ENCODE measurements at regions not wholly inside any gene's neighbourhood (a gene's known extent, or its start where the extent isn't known, plus 50 kb on each side); places are given as distances from the start of the nearest gene placed in this dataset.
"Not testable (repeated sequence)": the region's sequence is repeated elsewhere in the genome, so short reads cannot be mapped to it uniquely, and the experiment has no call there.

DNA sequence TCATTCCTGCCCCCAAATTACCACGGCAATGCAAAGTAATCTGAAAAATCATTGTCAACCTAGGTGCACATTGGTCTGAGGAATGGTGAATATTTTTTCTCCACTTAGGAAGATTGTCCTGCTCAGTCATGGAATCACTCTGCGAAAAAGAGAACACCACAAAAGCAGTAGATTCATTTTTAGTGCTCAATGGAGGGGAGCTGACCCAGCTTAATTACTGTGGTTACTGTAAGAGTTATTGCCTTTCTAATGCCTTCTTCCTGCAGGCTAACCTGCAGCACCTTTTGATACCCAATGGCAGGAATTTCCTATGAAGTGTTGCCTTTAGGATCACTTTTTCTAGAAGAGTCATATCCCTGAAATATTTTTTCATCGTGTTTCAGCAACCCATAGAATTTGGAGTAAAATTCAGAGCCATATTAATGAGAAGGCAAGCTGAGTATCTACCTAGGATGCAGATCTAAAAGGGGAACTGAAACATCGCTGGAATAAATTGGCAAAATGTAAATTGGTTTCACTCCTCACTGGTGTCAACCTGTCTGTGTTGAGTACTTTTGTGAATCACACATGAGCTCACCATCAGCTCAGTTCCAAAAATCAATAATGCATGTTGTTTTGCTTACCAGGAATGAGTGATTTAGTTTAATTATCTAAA, 464.5 kb downstream of the CSNK1G3 start:
- no peak for DNase-seq (ENCODE audit: low read depth in 2 of 2)
- Histone ChIP-seq H3K27ac (ENCODE audit: insufficient read depth, low read length) (no peak overlapping the region), H3K9ac (ENCODE audit: insufficient read depth, low read length) (no peak overlapping the region), H3K4me1 (ENCODE audit: control insufficient read depth, extremely low read depth, insufficient read depth, low read length) (no peaks in the 10 kb centered on the region), H3K36me3 (ENCODE audit: control insufficient read depth, insufficient read depth, low read length) (no peaks in the 10 kb centered on the region), H3K9me3 (ENCODE audit: control insufficient read depth, insufficient read depth, low read depth, low read length) (no peaks in the 10 kb centered on the region), H3K27me3 (ENCODE audit: control insufficient read depth, insufficient read depth, low read length) (no peaks in the 10 kb centered on the region), H3K4me3 (replicated peaks in 1 of 4; ENCODE audit: control extremely low read depth in 1 of 4, insufficient read depth in 1 of 4, low read depth in 3 of 4, low read length in 4 of 4) (no peak overlapping the region), H3K79me2 (ENCODE audit: control insufficient read depth, insufficient read depth, low read length) (no peaks in the 10 kb centered on the region), H2AFZ (ENCODE audit: low read length) (no peak overlapping the region), H4K20me1 (ENCODE audit: control insufficient read depth, extremely low read depth, insufficient read depth, low read length) (no peaks in the 10 kb centered on the region), H3K4me2 (ENCODE audit: extremely low read depth, insufficient read depth, low read length) (no peak overlapping the region)
- TF ChIP-seq EZH2 (IDR thresholded peaks at IDR 0.05; ENCODE audit: low read length, missing control alignments): no peak
- TF ChIP-seq, protein P1, sequence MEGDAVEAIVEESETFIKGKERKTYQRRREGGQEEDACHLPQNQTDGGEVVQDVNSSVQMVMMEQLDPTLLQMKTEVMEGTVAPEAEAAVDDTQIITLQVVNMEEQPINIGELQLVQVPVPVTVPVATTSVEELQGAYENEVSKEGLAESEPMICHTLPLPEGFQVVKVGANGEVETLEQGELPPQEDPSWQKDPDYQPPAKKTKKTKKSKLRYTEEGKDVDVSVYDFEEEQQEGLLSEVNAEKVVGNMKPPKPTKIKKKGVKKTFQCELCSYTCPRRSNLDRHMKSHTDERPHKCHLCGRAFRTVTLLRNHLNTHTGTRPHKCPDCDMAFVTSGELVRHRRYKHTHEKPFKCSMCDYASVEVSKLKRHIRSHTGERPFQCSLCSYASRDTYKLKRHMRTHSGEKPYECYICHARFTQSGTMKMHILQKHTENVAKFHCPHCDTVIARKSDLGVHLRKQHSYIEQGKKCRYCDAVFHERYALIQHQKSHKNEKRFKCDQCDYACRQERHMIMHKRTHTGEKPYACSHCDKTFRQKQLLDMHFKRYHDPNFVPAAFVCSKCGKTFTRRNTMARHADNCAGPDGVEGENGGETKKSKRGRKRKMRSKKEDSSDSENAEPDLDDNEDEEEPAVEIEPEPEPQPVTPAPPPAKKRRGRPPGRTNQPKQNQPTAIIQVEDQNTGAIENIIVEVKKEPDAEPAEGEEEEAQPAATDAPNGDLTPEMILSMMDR (conservative IDR thresholded peaks at IDR 0.05 in 1 of 2, IDR thresholded peaks at IDR 0.05 in 1 of 2; ENCODE audit: low read depth in 1 of 2, low read length in 2 of 2): no peak

DNA sequence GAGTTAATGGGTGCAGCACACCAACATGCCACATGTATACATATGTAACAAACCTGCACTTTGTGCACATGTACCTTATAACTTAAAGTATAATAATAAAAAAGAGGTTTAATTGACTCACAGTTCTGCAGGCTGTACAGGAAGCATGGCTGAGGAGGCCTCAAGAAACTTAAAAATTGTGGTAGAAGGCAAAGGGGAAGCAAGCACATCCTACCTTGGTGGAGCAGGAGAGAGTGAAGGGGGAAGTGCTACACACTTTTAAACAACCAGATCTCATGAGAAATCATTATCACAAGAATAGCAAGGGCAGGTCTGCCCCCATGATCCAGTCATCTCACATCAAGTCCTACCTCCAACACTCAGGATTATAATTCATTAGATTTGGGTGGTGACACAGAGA, 463.5 kb downstream of the CSNK1G3 start:
- not testable (repeated sequence) for DNase-seq (ENCODE audit: low read depth in 2 of 2); H3K9me3 ChIP-seq (ENCODE audit: control insufficient read depth, insufficient read depth, low read depth, low read length); H3K79me2 ChIP-seq (ENCODE audit: control insufficient read depth, insufficient read depth, low read length); H3K27me3 ChIP-seq (ENCODE audit: control insufficient read depth, insufficient read depth, low read length); H3K4me2 ChIP-seq (ENCODE audit: extremely low read depth, insufficient read depth, low read length); H4K20me1 ChIP-seq (ENCODE audit: control insufficient read depth, extremely low read depth, insufficient read depth, low read length); H3K4me1 ChIP-seq (ENCODE audit: control insufficient read depth, extremely low read depth, insufficient read depth, low read length); H2AFZ ChIP-seq (ENCODE audit: low read length); H3K9ac ChIP-seq (ENCODE audit: insufficient read depth, low read length); H3K36me3 ChIP-seq (ENCODE audit: control insufficient read depth, insufficient read depth, low read length); H3K27ac ChIP-seq (ENCODE audit: insufficient read depth, low read length); H3K4me3 ChIP-seq (replicated peaks in 1 of 4; ENCODE audit: control extremely low read depth in 1 of 4, insufficient read depth in 1 of 4, low read depth in 3 of 4, low read length in 4 of 4)

DNA sequence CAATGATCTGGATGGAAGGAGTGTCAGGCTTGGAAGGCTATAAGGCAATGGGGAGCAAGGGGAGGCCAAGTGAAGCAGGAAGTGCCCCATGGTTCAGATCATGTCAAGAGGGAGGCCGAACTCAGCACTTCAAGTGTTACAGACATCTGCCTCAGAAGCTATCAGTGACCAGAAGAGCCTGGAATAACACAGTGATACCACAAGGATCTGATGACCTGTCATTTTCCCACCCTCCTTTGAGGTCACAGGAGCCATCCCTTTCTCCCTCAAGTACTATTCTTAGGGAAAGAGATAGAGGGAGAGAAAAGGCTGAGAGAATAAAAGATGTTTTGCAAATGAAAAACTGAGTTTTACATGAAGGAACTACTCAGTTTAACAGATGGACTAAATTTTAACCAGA, 454.8 kb downstream of the CSNK1G3 start:
- H3K4me3 ChIP-seq (replicated peaks in 1 of 4; ENCODE audit: control extremely low read depth in 1 of 4, insufficient read depth in 1 of 4, low read depth in 3 of 4, low read length in 4 of 4): no peak overlapping the region
- no peaks in the 10 kb centered on the region for H4K20me1 ChIP-seq (ENCODE audit: control insufficient read depth, extremely low read depth, insufficient read depth, low read length)
- TF ChIP-seq EZH2 (IDR thresholded peaks at IDR 0.05; ENCODE audit: low read length, missing control alignments): no peak
- TF ChIP-seq, protein P1 (conservative IDR thresholded peaks at IDR 0.05 in 1 of 2, IDR thresholded peaks at IDR 0.05 in 1 of 2; ENCODE audit: low read depth in 1 of 2, low read length in 2 of 2): no peak
- no peaks in the 10 kb centered on the region for H3K79me2 ChIP-seq (ENCODE audit: control insufficient read depth, insufficient read depth, low read length)
- H3K36me3 ChIP-seq (ENCODE audit: control insufficient read depth, insufficient read depth, low read length): no peaks in the 10 kb centered on the region
- H3K9me3 ChIP-seq (ENCODE audit: control insufficient read depth, insufficient read depth, low read depth, low read length): no peaks in the 10 kb centered on the region
- no peak overlapping the region for H2AFZ ChIP-seq (ENCODE audit: low read length)
- H3K27ac ChIP-seq (ENCODE audit: insufficient read depth, low read length): no peak overlapping the region
- H3K27me3 ChIP-seq (ENCODE audit: control insufficient read depth, insufficient read depth, low read length): no peaks in the 10 kb centered on the region
- H3K9ac ChIP-seq (ENCODE audit: insufficient read depth, low read length): no peak overlapping the region
- H3K4me1 ChIP-seq (ENCODE audit: control insufficient read depth, extremely low read depth, insufficient read depth, low read length): no peaks in the 10 kb centered on the region
- no peak overlapping the region for H3K4me2 ChIP-seq (ENCODE audit: extremely low read depth, insufficient read depth, low read length)
- DNase-seq (ENCODE audit: low read depth in 2 of 2): no peak

All from fibroblast of lung (primary cell).